Ascending aorta (tissue), 2 donors: ENCODE measurements at regions not wholly inside any gene's neighbourhood (a gene's known extent, or its start where the extent isn't known, plus 50 kb on each side); places are given as distances from the start of the nearest gene placed in this dataset.

Source experiments
- DNase-seq, 2 donors: peaks; one replicate each; pipeline ENCODE4 v3.0.0-alpha.2; 2019; ENCODE audit warnings: low spot score in 2 of 2
- H3K27ac ChIP-seq, 2 donors: fragments of 200-600 bp; sonication (generic); one replicate each; pipeline ENCODE4 v1.5.1; 2016 to 2017; ENCODE audit warnings: mild to moderate bottlenecking in 1 of 2
- H3K27me3 ChIP-seq: fragments of 200-600 bp; sonication (generic); one replicate; pipeline ENCODE4 v1.5.1; 2017
- H3K36me3 ChIP-seq, 2 donors: fragments of 200-600 bp; sonication (generic); one replicate each; pipeline ENCODE4 v1.5.1; 2016
- H3K4me1 ChIP-seq, 2 donors: fragments of 200-600 bp; sonication (generic); one replicate each; pipeline ENCODE4 v1.5.1; 2016 to 2017; ENCODE audit warnings: mild to moderate bottlenecking in 1 of 2
- H3K4me3 ChIP-seq, 2 donors: fragments of 200-600 bp; sonication (generic); one replicate each; pipeline ENCODE4 v1.5.1; 2016 to 2017; ENCODE audit warnings: mild to moderate bottlenecking in 1 of 2
- H3K9me3 ChIP-seq, 2 donors: fragments of 200-600 bp; sonication (generic); one replicate each; pipeline ENCODE4 v1.5.1; 2016
- intact Hi-C: fragments of 100-400 bp; cut with DNase I; formaldehyde crosslinking; loops from one replicate; pipeline ENCODE4 v1.15.1; 2023
- TF ChIP-seq, protein P1 (sequence below), 3 experiments: fragments of 200-600 bp in 2 of 3; fragments of 450-650 bp in 1 of 3; sonication (generic) in 2 of 3; IDR thresholded peaks; one replicate each; pipeline ENCODE4 v1.5.1; 2016 to 2019; ENCODE audit warnings: antibody characterized with exemption in 3 of 3, mild to moderate bottlenecking in 1 of 3, moderate library complexity in 1 of 3

DNA sequence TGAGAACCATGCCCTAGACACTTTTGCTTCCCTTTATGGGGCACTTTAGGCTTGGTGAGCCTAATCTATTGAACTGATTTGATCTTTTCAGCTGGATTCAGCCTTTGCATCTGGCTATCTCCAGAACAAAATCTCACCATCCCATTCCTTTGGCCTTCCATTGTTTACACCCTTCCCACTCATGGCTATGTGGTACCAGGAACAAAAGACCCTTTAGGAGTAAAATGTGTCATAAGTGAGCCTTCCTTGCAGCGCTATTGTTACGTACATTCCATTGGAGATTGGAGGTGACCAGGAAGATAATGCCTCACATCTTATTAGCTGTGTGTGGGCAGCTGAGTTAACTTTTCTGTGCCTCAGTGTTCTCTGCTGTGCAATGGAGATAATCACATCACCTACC is 188.4 kb downstream of the SATB1 start:
- no peak for DNase-seq
- no peaks in the 10 kb centered on the region for H3K27me3 ChIP-seq
- TF ChIP-seq, protein P1, sequence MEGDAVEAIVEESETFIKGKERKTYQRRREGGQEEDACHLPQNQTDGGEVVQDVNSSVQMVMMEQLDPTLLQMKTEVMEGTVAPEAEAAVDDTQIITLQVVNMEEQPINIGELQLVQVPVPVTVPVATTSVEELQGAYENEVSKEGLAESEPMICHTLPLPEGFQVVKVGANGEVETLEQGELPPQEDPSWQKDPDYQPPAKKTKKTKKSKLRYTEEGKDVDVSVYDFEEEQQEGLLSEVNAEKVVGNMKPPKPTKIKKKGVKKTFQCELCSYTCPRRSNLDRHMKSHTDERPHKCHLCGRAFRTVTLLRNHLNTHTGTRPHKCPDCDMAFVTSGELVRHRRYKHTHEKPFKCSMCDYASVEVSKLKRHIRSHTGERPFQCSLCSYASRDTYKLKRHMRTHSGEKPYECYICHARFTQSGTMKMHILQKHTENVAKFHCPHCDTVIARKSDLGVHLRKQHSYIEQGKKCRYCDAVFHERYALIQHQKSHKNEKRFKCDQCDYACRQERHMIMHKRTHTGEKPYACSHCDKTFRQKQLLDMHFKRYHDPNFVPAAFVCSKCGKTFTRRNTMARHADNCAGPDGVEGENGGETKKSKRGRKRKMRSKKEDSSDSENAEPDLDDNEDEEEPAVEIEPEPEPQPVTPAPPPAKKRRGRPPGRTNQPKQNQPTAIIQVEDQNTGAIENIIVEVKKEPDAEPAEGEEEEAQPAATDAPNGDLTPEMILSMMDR (IDR thresholded peaks at IDR 0.05): no peak
- intact Hi-C loops: no loop called here
- H3K36me3 ChIP-seq: no peaks in the 10 kb centered on the region
- no peaks in the 10 kb centered on the region for H3K4me1 ChIP-seq
- H3K9me3 ChIP-seq: no peaks in the 10 kb centered on the region
- no peak overlapping the region for H3K27ac ChIP-seq
- H3K4me3 ChIP-seq: no peak overlapping the region

DNA sequence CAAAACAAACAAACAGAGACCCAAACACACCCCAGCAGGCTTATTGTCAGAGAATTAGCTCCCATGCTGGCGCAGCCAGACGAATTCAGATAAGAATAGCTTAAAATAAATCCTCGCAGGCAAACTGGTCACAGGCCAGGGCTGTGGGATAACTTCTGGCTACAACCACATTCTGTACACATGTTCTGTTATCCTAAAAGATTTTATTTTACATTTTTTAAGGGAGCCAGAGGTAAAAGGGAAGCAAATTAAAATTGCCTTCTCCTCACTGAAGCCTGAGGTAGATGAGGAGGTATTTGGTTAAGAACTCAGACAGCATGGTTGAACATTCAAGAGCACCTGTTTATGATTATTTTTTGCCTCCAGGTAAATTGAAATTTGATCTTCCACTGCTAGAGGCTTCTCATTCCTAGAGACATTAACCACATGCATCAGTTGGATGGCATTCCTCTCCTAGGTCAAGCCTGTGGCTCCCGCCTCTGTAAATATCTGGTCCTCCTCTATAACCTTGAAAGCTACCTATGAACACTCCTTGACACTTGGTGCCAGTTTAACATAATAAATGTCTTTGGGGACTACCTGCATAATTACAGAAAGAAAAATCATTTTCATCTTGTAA is 190.3 kb downstream of the SATB1 start:
- H3K36me3 ChIP-seq: no peaks in the 10 kb centered on the region
- no peaks in the 10 kb centered on the region for H3K9me3 ChIP-seq
- H3K4me3 ChIP-seq: no peak overlapping the region
- TF ChIP-seq, protein P1 (IDR thresholded peaks at IDR 0.05): no peak
- H3K27me3 ChIP-seq: no peaks in the 10 kb centered on the region
- no peaks in the 10 kb centered on the region for H3K4me1 ChIP-seq
- no peak for DNase-seq
- intact Hi-C loops: no loop called here
- H3K27ac ChIP-seq: no peak overlapping the region

DNA sequence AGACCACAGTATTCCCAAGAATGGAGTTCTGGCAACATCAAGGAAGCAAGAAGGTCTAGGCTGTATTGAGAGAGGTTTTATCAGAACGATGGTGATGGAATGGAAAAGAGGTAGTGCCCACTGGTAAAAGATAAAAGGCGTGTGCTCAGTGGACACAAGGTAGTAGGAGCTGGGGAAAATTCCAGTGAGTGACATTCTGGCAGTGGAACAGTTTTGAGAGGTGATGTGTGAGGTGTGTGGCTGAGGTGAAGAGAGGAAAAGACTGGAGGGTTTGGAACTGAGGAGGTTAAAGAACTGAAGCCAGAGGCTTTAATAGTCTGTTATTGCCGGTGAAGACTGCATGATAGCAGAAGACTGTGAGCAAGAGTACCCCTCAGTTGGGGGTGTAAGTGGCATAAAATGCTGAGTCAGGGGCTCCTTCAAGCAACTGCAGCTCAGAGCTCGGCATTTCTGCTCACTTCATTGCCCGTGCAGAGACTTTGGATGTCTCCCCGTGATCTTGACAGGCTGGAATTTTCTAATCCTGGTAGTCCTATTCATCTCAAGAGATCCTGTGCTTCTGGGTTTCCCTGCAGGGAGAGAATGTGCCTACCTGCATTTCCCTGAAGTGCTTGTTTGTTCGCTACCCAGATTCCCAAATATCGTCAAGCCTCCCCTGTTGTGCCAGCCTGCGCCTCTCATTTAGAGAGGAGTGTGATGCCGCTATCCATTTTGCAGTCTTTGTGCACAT is 191.0 kb downstream of the SATB1 start:
- intact Hi-C loops: no loop called here

DNA sequence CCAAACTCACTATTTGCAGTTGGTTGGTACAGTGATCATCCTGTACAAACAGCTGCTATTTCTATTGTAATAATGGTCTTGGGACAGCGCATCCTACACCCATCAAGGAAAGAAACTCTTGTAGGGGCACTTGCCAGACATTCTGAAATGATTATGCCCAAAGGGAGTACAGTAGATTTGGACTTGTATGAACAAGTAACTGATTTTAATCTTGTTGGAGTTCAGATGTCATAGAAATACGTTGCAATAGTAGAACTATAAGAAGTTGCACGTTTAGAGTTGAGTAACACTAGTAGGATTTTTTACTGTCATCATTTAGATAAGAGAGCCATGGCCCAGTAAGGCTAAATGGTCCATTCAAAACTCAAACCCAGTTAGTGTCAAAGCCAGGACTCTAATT is 192.8 kb downstream of the SATB1 start:
- no peaks in the 10 kb centered on the region for H3K27me3 ChIP-seq
- no peak for DNase-seq
- no peak overlapping the region for H3K4me3 ChIP-seq
- H3K4me1 ChIP-seq: no peaks in the 10 kb centered on the region
- intact Hi-C loops: no loop called here
- H3K27ac ChIP-seq: no peak overlapping the region
- H3K36me3 ChIP-seq: no peaks in the 10 kb centered on the region
- TF ChIP-seq, protein P1 (IDR thresholded peaks at IDR 0.05): no peak
- H3K9me3 ChIP-seq: no peaks in the 10 kb centered on the region

More for the DNA sequence above, 191.0 kb downstream of the SATB1 start:
- H3K27ac ChIP-seq: no peak overlapping the region
- no peak for DNase-seq
- no peaks in the 10 kb centered on the region for H3K27me3 ChIP-seq
- no peaks in the 10 kb centered on the region for H3K9me3 ChIP-seq
- TF ChIP-seq, protein P1 (IDR thresholded peaks at IDR 0.05): no peak
- no peaks in the 10 kb centered on the region for H3K36me3 ChIP-seq
- no peaks in the 10 kb centered on the region for H3K4me1 ChIP-seq
- no peak overlapping the region for H3K4me3 ChIP-seq

DNA sequence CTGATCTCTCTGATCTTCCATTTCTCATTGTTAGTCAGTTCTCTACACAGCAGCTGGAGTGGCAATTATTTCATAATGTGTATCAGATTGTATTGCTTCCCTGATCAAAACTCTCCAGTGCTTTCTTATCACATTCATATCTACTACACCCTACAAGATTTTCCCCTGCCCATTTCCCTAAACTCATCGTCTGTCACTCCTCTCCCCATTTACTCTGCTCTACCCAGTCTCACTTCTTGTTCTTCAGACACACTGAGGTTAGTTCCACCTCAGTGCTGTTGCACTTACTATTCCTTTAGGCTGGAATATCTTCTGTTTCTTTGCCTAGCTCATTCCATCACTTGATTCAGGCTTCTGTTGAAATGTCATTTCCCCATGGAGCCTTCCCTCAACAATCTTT is 197.1 kb downstream of the SATB1 start:
- H3K4me3 ChIP-seq: no peak overlapping the region
- DNase-seq: no peak
- H3K36me3 ChIP-seq: no peaks in the 10 kb centered on the region
- H3K27ac ChIP-seq: no peak overlapping the region
- TF ChIP-seq, protein P1 (IDR thresholded peaks at IDR 0.05): no peak
- intact Hi-C loops: no loop called here
- H3K4me1 ChIP-seq: no peaks in the 10 kb centered on the region
- H3K27me3 ChIP-seq: no peaks in the 10 kb centered on the region
- H3K9me3 ChIP-seq: no peaks in the 10 kb centered on the region
